IMR-90 (cell line): ENCODE measurements at regions not wholly inside any gene's neighbourhood (a gene's known extent, or its start where the extent isn't known, plus 50 kb on each side); places are given as distances from the start of the nearest gene placed in this dataset.

Source experiments
- ATAC-seq: fragments of 200-7000 bp; cut with Tn5 transposase; 2 replicates; pipeline ENCODE4 v1.9.1; 2020; ENCODE audit warnings: low read depth, mild to moderate bottlenecking, moderate library complexity
- BruUV-seq: library from RNA; stranded (reverse); fragments of 400-500 nt; replicated peaks from 2 replicates; lab custom pipeline; 2021; lab: Mats Ljungman, UMichigan
- CTCF ChIA-PET: fragments of 300-600 bp; formaldehyde crosslinking; extraction: SDS; loops from one replicate; lab custom pipeline; 2021; ENCODE audit warnings: antibody characterized with exemption; lab: Yijun Ruan, JAX
- POLR2A ChIA-PET: fragments of 300-600 bp; sonication (Branson Sonifier 250); formaldehyde crosslinking; loops from one replicate; lab custom pipeline; 2022; ENCODE audit warnings: antibody characterized with exemption; ENCODE audit not compliant: unreplicated experiment; lab: Charles Lee
- DNase-seq: peaks from one replicate; pipeline ENCODE4 v3.0.0; 2013
- H2AFZ ChIP-seq: replicated peaks from 2 replicates; pipeline ENCODE3; 2013; ENCODE audit warnings: low read length, mild to moderate bottlenecking; ENCODE audit not compliant: poor library complexity
- H2AK5ac ChIP-seq: 2 replicates; pipeline ENCODE4 v1.6.1; 2013; ENCODE audit warnings: low read depth, low read length, inconsistent platforms
- H2AK9ac ChIP-seq: replicated peaks from 2 replicates; pipeline ENCODE3; 2013; ENCODE audit warnings: mild to moderate bottlenecking, low read depth, low read length, moderate library complexity; ENCODE audit not compliant: poor library complexity
- H2BK120ac ChIP-seq: 2 replicates; pipeline ENCODE4 v1.6.1; 2013; ENCODE audit warnings: low read depth, low read length, inconsistent platforms
- H2BK15ac ChIP-seq: 3 replicates; pipeline ENCODE4 v1.6.1; 2013; ENCODE audit warnings: low read depth, low read length, inconsistent platforms
- H2BK20ac ChIP-seq: 2 replicates; pipeline ENCODE4 v1.6.1; 2013; ENCODE audit warnings: low read depth, mild to moderate bottlenecking, inconsistent platforms, low read length, moderate library complexity
- H2BK5ac ChIP-seq: 2 replicates; pipeline ENCODE4 v1.6.1; 2013; ENCODE audit warnings: mild to moderate bottlenecking, low read depth, low read length, inconsistent platforms; ENCODE audit not compliant: poor library complexity, severe bottlenecking
- H3K14ac ChIP-seq: replicated peaks from 2 replicates; pipeline ENCODE4 v1.6.1; 2013; ENCODE audit warnings: low read depth, low read length, inconsistent platforms
- H3K18ac ChIP-seq: 2 replicates; pipeline ENCODE4 v1.6.1; 2013; ENCODE audit warnings: low read depth, low read length, control low read depth
- H3K23ac ChIP-seq: 2 replicates; pipeline ENCODE4 v1.6.1; 2013; ENCODE audit warnings: low read depth, low read length, inconsistent platforms
- H3K27ac ChIP-seq: 2 replicates; pipeline ENCODE4 v1.5.1; 2013; ENCODE audit warnings: mild to moderate bottlenecking, control low read depth, low read length; ENCODE audit not compliant: insufficient read depth
- H3K27me3 ChIP-seq: 2 replicates; pipeline ENCODE4 v1.6.1; 2013; ENCODE audit warnings: low read length; ENCODE audit not compliant: control insufficient read depth, insufficient read depth
- H3K36me3 ChIP-seq: 2 replicates; pipeline ENCODE4 v1.6.1; 2013; ENCODE audit warnings: low read length, mixed read lengths; ENCODE audit not compliant: control insufficient read depth, insufficient read depth
- H3K4ac ChIP-seq: 2 replicates; pipeline ENCODE4 v1.6.1; 2013; ENCODE audit warnings: low read depth, low read length, inconsistent platforms
- H3K4me1 ChIP-seq: 2 replicates; pipeline ENCODE4 v1.6.1; 2013; ENCODE audit warnings: low read length, mixed read lengths; ENCODE audit not compliant: control insufficient read depth, insufficient read depth
- H3K4me2 ChIP-seq: 2 replicates; pipeline ENCODE4 v1.6.1; 2013; ENCODE audit warnings: low read depth, mild to moderate bottlenecking, control low read depth, low read length, moderate library complexity
- H3K4me3 ChIP-seq: 2 replicates; pipeline ENCODE4 v1.5.1; 2013; ENCODE audit warnings: low read depth, mild to moderate bottlenecking, control low read depth, low read length, moderate library complexity; ENCODE audit not compliant: insufficient read depth
- H3K56ac ChIP-seq: 2 replicates; pipeline ENCODE4 v1.6.1; 2013; ENCODE audit warnings: low read length, inconsistent platforms; ENCODE audit not compliant: insufficient read depth; ENCODE audit errors: extremely low read depth
- H3K79me1 ChIP-seq, 2 experiments: 2 replicates each; pipeline ENCODE4 v1.6.1; 2013; ENCODE audit warnings: low read length in 2 of 2, inconsistent platforms in 1 of 2, low read depth in 1 of 2
- H3K9ac ChIP-seq: 2 replicates; pipeline ENCODE4 v1.6.1; 2013; ENCODE audit warnings: low read depth, low read length, control low read depth
- H3K9me1 ChIP-seq: 2 replicates; pipeline ENCODE4 v1.6.1; 2013; ENCODE audit warnings: low read length, inconsistent platforms; ENCODE audit not compliant: insufficient read depth
- H3K9me3 ChIP-seq: 2 replicates; pipeline ENCODE4 v1.6.1; 2013; ENCODE audit warnings: low read length; ENCODE audit not compliant: control insufficient read depth, insufficient read depth
- H4K20me1 ChIP-seq: 2 replicates; pipeline ENCODE4 v1.6.1; 2013; ENCODE audit warnings: low read length, inconsistent platforms; ENCODE audit not compliant: insufficient read depth
- H4K5ac ChIP-seq: 2 replicates; pipeline ENCODE4 v1.6.1; 2013; ENCODE audit warnings: mild to moderate bottlenecking, low read depth, low read length, control low read depth
- H4K8ac ChIP-seq, 2 experiments: 2 replicates each; pipeline ENCODE4 v1.6.1; 2013; ENCODE audit warnings: low read depth in 2 of 2, low read length in 2 of 2, control low read depth in 1 of 2, inconsistent platforms in 1 of 2
- H4K91ac ChIP-seq: 2 replicates; pipeline ENCODE4 v1.6.1; 2013; ENCODE audit warnings: low read depth, low read length, inconsistent platforms; ENCODE audit not compliant: insufficient read depth
- BHLHE40 ChIP-seq: fragments of 150-350 bp; IDR thresholded peaks from 2 replicates; pipeline ENCODE4 v1.6.1; 2016; ENCODE audit warnings: mild to moderate bottlenecking, low read depth, low read length
- CEBPB ChIP-seq: IDR thresholded peaks from 2 replicates; pipeline ENCODE4 v1.6.1; 2012; ENCODE audit warnings: low read depth, low read length, improper control_type of control experiment
- MAZ ChIP-seq: IDR thresholded peaks from 2 replicates; pipeline ENCODE4 v1.6.1; 2012; ENCODE audit warnings: low read depth, mild to moderate bottlenecking, low read length, improper control_type of control experiment, moderate library complexity, borderline replicate concordance
- MXI1 ChIP-seq: IDR thresholded peaks from 2 replicates; pipeline ENCODE4 v1.6.1; 2012; ENCODE audit warnings: low read depth, mild to moderate bottlenecking, low read length, moderate library complexity, borderline replicate concordance
- RCOR1 ChIP-seq: IDR thresholded peaks from 2 replicates; pipeline ENCODE4 v1.6.1; 2012; ENCODE audit warnings: mild to moderate bottlenecking, low read length, improper control_type of control experiment; ENCODE audit not compliant: insufficient replicate concordance
- RFX5 ChIP-seq: IDR thresholded peaks from 2 replicates; pipeline ENCODE4 v1.8.0; 2012; ENCODE audit warnings: low read depth, mild to moderate bottlenecking, low read length, moderate library complexity
- SMC3 ChIP-seq: fragments of 150-350 bp; IDR thresholded peaks from 2 replicates; pipeline ENCODE4 v1.6.1; 2016; ENCODE audit warnings: low read depth, mild to moderate bottlenecking, antibody characterized with exemption, low read length, moderate library complexity
- WGBS, 2 experiments: methylation state at CpG; one replicate each; pipeline versions ENCODE4 v1.1.5 to v1.1.7; 2013; ENCODE audit warnings: missing lambda C conversion rate in 2 of 2; ENCODE audit not compliant: insufficient read length in 1 of 2; ENCODE audit errors: extremely low coverage in 2 of 2; 5-methylcytosine and 5-hydroxymethylcytosine counted together
- dilution Hi-C: fragments of 300-500 bp; cut with HindIII; formaldehyde crosslinking; loops from one replicate; pipeline ENCODE4 v1.14.3; 2018; ENCODE audit warnings: low sequenced_read_pairs; ENCODE audit not compliant: unreplicated experiment
- in situ Hi-C: fragments of 300-500 bp; cut with MboI; formaldehyde crosslinking; loops from 3 replicates; pipeline ENCODE4 v1.14.3; 2019; ENCODE audit warnings: low sequenced_read_pairs, inconsistent platforms, mixed read lengths
- intact Hi-C: fragments of 100-400 bp; cut with micrococcal nuclease; formaldehyde crosslinking; loops from 2 replicates; pipeline ENCODE4 v1.10.0; 2022
- TF ChIP-seq, protein P1 (sequence below): fragments of 150-350 bp; IDR thresholded peaks from 2 replicates; pipeline ENCODE4 v1.6.1; 2016; ENCODE audit warnings: low read depth, mild to moderate bottlenecking, low read length, moderate library complexity, borderline replicate concordance

- Histone ChIP-seq H3K14ac (no peak overlapping the region), H2BK5ac (no peak overlapping the region), H2BK20ac (no peak overlapping the region), H2AK5ac (no peak overlapping the region), H2AFZ (no peak overlapping the region), H3K36me3 (no peaks in the 10 kb centered on the region), H2AK9ac (no peak overlapping the region), H4K8ac (no peak overlapping the region), H3K23ac (no peak overlapping the region), H2BK15ac (no peak overlapping the region), H3K9ac (no peak overlapping the region), H4K5ac (no peak overlapping the region), H3K56ac (no peak overlapping the region), H3K18ac (no peak overlapping the region), H3K27ac (no peak overlapping the region), H4K20me1 (no peaks in the 10 kb centered on the region), H3K4me1 (peaks cover 2% of the 10 kb centered on the region), H3K27me3 (peaks cover 2% of the 10 kb centered on the region), H3K9me1 (peaks cover 6% of the 10 kb centered on the region; the same call in 1 of the 2 replicates), H3K4me3 (no peak overlapping the region), H3K4me2 (no peak overlapping the region), H2BK120ac (no peak overlapping the region), H3K79me1 (no peaks in the 10 kb centered on the region), H4K91ac (no peak overlapping the region), H3K4ac (no peak overlapping the region), H3K9me3 (no peaks in the 10 kb centered on the region)
- ChIA-PET POLR2A (no interaction called here), CTCF (no interaction called here)
- ATAC-seq: no peak
- TF ChIP-seq, protein P1, sequence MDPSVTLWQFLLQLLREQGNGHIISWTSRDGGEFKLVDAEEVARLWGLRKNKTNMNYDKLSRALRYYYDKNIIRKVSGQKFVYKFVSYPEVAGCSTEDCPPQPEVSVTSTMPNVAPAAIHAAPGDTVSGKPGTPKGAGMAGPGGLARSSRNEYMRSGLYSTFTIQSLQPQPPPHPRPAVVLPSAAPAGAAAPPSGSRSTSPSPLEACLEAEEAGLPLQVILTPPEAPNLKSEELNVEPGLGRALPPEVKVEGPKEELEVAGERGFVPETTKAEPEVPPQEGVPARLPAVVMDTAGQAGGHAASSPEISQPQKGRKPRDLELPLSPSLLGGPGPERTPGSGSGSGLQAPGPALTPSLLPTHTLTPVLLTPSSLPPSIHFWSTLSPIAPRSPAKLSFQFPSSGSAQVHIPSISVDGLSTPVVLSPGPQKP: no peak
- no peak for TF ChIP-seq CEBPB
- no peak for TF ChIP-seq MXI1
- no peak for TF ChIP-seq MAZ
- no peak for TF ChIP-seq SMC3
- no peak for TF ChIP-seq BHLHE40
- no peak for TF ChIP-seq RFX5
- TF ChIP-seq RCOR1: no peak
- BruUV-seq: no TSS peak
- no peak for DNase-seq
- WGBS, 2 experiments: no CpG with 5 or more reads among the region's 12 CpGs
- in situ Hi-C loops (no loop called here), intact Hi-C loops (no loop called here), dilution Hi-C loops (no loop called here)
These were observed 140.0 kb downstream of the OMA1 start for GRCh38 chr1:58406301-58407071.
